Retina (tissue), 1 donor: ENCODE measurements at regions not wholly inside any gene's neighbourhood (a gene's known extent, or its start where the extent isn't known, plus 50 kb on each side); places are given as distances from the start of the nearest gene placed in this dataset.
"Not testable (repeated sequence)": the region's sequence is repeated elsewhere in the genome, so short reads cannot be mapped to it uniquely, and the experiment has no call there.

Experiments
- DNase-seq: peaks from one replicate; pipeline ENCODE4 v3.0.0-alpha.2; 2016

DNA sequence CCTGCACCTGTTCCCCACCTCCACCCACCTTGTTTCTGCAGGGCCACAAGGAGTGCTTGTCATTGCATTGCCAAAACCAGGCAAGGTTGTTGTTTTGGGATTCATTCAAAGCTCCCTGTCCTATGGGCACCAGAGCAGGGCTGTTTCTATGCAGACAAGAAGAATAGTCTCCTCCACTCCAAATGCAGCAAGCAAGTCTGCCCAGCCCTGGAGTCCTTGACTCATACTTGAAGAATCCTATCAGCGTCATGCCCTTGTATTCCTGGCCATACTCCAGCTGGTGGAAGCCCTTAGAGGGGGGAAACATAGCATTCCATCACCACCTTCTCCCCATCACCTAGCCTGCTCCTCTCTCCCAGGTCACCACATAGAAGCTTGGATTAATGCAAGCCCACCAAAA is 145.3 kb upstream of the ECI2 start:
- DNase-seq, result no peak

DNA sequence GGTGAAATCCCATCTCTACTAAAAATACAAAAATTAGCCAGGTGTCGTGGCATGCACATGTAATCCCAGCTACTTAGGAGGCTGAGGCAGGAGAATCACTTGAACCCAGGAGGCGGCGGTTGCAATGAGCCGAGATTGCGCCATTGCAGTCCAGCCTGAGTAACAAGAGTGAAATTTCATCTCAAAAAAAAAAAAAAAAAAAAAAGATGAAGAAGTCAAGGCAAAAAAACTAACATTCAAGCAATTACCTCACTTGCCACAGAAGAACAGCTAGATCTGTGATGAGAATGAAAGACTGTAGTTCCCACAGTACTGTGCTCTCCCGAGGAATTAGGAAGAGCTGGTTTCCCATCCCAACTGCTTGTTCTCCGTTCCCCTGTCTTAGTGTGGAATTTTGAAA is 144.7 kb upstream of the ECI2 start:
- no peak for DNase-seq

DNA sequence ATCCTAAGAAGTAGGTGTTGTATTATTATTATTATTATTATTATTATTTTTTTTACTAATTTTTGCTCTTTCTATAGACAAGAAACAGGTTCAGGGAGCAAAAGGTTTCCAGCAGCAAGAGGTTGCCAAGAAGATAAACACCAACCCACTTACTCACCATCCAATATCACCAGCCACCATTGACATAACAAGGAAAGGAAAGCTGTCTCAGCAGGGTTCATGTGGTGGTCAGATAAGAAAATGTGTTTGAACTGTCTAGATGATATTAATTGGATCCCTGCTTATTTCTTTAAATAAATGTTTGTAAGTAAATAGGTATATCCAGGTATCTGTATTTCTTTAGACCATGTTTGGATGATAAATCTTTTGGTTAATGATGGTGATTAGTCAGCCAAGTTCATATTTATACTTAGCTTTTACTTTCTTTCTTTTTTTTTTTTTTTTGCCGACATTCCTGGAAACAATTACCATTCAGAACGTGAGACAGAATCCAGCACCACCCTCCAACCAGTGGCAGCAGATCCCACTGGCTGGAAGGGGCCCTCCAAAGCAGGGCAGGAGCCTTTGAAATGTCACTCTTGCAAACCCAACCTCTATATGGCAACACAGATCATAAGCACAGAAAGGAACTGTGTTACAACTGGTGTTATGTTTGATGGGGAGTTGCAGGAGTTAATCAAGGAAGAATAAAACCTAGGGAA is 139.2 kb upstream of the ECI2 start:
- no peak for DNase-seq

DNA sequence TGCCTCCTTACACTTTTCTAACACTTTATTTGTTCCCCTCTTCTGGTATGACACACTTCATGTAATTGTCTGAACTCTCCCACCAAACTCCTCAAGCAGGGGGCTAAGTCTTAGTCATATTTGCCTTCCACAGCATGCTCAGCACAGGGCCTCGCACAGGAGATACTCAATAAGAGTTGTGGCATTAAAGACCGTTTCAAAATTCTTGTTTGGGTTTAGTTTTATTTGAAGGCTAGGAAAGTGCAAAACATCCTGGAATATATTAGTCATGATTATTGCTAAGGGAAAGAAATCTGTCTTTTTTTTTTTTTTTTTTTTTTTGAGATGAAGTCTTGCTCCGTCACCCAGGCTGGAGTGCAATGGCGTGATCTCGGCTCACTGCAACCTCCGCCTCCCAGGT is 137.6 kb upstream of the ECI2 start:
- no peak for DNase-seq

DNA sequence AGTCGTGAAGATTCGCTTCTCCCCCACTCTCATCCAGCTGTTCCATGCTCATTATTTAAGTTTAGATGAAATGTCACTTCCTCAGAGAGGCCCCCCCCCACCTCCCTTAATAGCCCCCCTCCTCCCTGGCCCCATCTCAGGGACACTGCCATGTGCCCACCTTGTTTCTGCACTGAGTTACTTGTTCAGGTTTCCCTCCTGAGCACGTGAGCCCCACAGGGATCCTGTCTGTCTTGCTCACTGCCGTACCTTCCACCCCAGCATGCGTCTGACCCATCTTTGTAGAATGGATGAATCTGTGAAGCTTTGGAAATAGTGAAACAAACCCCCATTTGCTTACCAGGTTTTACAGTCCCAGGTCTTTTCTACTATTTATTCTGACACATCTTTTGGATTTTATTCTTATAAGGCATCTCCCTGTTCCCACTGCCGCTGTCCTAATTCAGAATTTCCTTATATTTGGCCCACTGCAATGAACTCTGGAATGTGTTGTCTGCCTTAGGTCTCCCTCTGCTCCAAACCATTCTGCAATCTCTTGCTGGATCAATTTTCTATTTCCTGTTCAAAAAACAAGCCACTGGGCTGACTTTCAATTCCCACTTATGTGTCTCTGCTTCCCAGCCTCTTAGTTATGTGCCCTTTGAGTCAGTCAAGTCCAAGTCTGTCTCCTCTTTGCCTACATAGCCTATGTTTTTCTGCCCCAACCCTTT is 136.5 kb upstream of the ECI2 start:
- no peak for DNase-seq

DNA sequence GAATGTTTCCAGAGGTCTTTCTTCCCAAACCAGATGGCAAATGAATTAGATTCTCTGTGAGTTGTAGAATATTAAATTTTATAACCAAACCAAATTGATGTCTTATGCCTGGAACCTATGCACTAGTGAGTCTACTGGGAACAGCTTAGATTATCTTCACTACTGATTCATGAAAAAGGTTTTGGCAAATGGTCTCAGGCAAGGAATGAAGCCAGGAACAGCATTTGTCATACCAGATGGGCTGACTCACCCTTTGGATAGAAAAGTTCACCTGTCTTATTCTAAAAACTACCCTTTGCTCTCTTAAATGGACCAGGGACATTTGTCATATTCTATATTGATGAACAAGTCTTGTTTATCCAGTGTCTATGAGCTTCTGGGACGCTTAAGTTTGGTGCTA is 135.4 kb upstream of the ECI2 start:
- no peak for DNase-seq

DNA sequence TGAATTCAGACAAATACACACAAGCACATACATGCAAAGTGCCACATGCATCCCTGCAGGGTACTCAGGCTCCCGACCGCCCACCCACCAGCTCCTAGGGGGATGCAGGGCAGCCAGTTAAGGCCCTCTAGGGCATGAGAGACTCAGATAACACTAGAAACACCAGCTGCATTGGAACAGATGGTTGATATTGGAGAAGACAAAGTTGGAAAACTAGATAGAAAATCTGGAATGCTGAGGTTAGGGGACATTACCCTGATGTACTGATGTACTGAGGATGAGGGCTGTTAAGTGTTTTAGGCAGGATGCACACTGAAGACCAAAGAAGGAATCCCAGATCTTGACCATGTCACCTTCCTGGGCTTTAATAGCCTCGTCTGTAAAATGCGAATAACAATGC is 134.6 kb upstream of the ECI2 start:
- DNase-seq, result no peak

DNA sequence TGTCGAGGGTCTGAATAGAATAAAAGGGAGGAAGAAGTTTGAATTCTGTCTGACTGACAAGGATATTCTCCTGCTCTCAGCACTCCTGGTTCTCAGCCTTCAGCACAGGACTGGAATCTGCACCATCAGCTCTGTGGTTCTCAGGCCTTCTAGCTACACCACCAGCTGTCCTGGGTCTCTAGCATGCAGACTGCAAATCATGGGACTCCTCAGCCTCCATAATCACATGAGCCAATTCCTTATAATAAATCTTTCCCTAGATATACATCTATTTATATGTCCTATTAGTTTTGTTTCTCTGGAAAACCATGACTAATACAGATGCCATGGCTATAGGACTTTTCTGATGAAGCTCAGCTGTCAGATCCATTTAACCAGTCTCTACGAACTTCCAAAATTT is 132.8 kb upstream of the ECI2 start:
- no peak for DNase-seq

DNA sequence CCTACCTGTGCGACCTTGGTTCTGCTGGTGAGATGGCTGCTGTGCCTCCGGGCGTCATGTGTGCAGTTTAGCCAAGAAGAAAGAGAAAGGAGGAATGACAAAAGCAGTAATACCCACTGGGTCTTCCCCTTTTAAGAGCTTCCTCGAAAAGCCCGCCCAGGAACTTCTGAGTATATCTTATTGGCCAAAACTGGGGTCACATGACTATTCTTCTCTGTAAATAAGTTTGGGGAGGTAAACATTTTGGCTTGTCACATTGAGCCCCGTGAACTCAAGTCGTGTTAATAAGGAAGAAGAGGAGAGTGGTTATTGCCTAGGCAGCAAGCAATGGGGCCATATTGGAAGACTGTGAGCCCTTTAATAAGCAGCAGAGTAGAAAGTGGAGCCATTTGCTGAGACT is 130.4 kb upstream of the ECI2 start:
- DNase-seq, result no peak

DNA sequence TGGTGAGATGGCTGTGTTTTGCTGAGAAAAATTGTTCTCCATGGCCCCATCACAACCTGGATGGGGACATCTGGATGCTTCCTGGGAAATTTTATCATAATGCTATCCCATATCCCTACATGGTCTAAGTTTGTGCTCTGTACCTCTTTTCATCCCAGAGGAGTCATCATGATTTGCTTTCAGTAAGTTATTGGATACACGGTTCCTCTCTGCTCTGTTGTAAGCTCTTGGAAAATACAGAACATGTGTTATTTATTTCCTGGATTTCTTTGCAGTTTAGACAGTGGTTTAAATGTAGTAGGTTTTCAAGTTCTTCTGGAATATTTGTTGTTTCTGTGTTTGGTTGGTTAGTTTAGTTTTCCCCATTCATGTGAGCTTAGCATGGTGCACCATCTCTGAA is 129.2 kb upstream of the ECI2 start:
- no peak for DNase-seq

DNA sequence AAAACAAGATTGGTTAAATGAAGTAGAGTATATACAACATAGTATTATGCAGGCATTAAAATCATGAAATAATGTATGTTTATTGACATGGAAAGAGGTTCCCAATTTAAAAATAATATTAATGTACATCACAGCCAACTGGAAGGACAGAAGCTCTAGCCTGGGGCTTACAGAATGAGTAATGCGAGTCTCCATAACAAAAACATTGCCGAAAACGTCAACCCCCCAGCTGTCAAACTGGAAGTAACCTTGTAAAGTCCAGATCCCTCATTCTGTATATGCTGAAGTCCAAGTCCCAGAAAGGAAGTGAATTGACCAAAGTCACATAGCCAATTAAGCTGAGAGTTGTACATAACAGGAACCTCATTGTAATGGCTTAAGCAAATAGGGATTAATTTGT is 128.7 kb upstream of the ECI2 start:
- DNase-seq, result no peak

DNA sequence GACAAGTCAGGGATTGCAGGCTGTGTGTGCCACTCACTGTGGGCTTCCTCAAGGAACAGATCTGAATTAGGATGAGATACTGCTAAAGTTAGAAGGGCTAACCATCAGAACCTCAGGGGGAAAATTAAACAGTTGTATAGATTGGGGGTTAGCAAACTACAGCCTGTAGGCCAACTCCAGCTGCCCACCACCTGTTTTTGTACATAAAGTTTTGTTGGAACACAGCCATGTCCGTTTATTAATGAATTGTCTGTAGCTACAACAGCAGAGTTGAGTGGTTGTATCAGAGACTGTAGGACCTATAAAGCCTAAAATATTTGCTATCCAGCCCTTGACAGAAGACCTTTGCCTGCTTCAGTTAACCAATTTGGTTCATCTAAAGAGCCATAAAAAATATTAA is 127.2 kb upstream of the ECI2 start:
- no peak for DNase-seq

DNA sequence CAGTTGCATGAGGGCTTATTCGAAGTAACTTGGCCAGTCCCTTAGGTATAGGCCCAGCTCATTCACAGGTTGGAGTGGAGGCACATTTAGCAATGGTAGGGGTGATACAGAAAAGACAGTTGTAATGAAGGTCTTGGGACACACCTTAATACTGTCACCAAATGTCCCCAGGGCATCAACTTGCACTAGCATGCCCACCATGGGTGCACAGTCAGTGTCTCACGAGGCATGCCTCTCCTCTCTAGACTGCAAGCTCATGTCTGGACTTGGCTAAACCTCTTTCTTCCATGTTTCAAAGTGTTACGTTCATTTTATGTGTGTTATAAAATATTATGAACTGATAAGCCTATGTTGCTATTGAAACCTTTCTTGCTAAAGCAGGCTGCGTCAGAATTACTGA is 124.0 kb upstream of the ECI2 start:
- DNase-seq, result no peak

DNA sequence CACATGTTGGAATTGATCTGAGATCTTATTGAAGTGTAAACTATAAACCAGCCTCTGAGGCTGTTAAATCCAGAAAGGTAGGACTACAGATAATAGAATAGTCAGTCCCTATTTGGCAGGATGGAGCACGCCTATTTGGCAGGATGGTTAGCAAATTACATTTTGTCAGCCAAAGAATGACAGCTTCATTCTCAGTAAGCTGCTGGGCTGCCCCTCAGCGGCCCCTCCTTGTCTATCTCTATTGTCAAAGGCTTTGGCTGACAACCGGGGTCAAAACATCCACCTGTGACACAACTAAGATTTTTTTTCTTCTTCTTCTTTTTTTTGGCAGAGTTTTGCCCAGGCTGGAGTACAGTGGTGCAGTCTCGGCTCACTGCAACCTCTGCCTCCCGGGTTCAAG is 123.4 kb upstream of the ECI2 start:
- DNase-seq, result no peak

DNA sequence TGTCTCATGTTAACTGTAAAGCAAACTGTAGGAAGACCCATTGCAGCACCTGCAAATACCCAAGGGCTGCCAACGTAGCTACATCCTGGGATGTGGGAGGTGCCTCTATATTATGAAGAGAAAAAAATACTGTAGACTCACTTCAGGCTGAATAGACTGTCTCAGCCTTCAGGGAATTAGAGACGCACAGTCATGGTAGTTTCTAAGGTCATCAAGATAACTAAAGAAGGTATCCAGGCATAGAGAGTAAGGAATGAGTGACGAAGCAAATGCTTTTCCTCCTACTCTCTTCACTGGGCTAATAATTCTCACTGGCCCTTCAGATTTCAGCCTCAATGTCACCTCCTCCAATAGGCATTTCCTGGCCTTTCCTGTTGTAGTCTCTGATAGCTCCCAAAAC is 121.6 kb upstream of the ECI2 start:
- DNase-seq, result no peak

DNA sequence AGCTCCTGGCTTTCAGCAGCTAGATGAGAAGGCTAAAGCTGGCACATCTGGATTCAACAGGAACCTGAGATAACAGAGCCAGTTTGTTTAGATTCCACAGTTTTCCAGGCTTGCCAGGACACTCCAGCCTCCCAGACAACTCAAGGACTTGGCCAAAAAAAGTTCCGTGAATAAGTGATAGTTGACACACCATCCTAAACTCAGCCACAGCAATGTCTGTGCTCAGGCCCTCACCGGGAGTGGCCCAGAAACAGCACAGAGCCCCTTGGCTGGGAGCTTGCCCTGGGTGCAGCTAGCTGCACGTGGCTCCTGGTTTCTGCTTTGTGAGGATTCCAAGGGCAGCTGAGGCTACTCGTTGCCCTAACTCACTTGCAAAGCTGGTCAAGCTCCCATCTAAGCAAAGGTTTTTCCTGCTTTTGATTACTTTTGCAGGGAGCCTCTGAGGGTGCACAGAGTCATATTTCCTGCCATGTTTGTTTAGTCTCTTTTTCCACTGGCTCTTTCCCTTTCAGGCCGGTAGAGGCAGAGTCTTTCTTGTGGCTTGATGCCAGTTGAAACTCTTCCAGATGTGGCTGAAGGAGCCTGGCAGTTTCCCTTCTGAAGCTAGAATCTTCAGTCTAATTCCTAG is 118.3 kb upstream of the ECI2 start:
- no peak for DNase-seq

DNA sequence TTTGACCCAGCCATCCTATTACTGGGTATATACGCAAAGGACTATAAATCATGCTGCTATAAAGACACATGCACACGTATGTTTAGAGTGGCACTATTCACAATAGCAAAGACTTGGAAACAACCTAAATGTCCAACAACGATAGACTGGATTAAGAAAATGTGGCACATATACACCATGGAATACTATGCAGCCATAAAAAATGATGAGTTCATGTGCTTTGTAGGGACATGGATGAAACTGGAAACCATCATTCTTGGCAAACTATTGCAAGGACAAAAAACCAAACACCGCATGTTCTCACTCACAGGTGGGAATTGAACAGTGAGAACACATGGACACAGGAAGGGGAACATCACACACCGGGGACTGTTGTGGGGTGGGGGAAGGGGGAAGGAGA is 117.1 kb upstream of the ECI2 start:
- DNase-seq, result not testable (repeated sequence)

DNA sequence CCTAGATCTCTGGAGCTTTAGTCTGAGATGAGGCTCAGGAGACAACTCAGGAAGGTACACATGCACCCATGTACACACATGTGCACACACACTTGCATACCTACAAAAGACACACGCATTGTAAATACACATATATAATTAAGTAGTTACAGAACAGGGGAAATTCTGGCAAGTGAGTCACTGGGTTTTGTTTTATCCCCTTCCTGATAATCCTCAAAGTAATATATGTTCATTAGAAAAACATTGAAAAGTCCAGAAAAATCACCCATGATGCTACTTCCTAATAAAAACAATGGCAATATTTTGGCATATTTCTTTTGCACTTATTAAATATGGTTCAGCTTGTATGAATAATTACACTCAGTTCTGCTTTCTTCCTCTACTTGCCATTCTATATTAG is 115.3 kb upstream of the ECI2 start:
- no peak for DNase-seq

DNA sequence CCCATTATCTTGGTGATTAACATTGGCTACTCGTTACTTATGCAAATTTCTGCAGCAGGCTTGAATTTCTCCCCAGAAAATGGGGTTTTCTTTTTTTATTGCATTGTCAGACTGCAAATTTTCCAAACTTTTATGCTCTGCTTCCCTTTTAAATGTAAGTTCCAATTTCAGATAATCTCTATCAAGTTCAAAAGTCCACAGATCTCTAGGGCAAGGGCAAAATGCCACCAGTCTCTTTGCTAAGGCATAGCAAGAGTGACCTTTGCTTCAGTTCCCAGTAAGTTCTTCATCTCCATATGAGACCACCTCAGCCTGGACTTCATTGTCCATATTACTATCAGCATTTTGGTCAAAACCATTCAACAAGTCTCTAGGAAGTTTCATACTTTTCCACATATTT is 108.5 kb upstream of the ECI2 start:
- not testable (repeated sequence) for DNase-seq

DNA sequence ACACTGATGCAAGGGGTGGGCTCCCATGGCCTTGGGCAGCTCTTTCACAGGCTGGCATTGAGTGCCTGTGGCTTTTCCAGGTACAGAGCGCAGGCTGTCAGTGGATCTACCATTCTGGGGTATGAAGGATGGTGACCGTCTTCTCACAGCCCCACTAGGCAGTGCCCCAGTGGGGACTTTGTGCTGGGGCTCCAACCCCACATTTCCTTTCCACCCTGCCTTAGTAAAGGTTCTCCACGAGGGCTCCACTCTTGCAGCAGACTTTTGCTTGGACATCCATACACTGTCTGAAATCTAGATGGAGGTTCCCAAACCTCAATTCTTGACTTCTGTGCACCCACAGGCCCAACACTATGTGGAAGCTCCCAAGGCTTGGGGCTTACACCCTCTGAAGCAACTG is 107.9 kb upstream of the ECI2 start:
- DNase-seq, result no peak

DNA sequence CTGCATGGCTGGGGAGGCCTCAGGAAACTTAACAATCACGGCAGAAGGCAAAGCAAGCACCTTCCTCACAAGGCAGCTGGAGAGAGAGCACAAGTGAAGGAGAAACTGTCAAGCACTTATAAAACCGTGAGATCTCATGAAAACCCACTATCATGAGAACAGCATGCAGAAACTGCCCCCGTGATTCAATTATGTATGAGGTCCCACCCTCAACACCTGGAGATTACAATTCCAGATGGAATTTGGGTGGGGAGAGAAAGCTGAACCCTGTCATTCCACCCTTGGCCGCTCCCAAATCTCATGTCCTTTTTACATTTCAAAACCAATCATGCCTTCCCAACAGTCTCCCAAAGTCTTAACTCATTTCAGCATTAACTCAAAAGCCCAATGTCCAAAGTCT is 107.2 kb upstream of the ECI2 start:
- DNase-seq, result no peak

DNA sequence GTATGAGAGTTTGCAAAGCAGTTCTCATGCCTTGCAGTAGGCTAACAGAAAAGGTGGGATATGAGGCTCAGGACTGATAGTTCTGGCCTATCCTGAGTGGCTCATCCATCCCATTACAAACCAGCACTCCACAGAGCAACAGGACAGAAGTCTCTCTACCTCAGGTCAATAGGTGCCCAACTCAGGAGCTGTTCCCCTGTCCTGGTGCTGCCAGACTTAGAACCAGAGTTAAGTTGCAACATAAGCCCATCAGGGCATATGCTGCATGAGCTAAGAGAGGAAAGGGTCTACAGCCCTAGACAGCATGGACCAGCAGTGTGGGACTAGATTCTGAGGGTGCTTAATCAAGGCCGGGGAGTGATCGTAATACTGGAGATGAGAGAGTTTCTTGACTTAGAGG is 104.8 kb upstream of the ECI2 start:
- DNase-seq, result no peak

DNA sequence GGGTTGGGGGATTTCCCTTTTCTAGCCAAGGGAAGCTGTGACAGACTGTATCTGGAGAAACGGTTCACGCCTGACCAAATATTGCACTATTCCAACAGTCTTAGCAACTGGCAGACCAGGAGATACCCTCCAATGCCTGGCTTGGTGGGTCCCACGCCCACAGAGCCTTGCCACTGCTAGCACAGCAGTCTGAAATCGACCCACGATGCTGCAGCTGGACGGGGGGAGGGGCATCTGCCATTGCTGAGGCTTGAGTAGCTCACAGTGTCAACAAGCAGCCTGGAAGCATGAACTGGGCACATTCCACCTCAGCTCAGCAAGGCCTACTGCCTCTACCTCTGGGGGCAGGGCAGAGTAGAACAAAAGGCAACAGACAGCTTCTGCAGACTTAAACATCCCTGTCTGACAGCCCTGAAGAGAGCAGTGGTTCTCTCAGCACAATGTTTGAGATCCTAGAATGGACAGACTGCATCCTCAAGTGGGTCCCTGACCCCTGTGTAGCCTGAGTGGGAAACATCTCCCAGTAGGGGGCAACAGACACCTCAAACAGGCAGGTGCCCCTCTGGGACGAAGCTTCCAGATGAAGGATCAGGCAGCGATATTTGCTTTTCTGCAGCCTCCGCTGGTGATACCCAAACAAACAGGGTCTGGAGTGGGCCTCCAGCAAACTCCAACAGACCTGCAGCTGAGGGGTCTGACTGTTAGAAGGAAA is 89.9 kb upstream of the ECI2 start:
- peak; percentile 9 for DNase-seq
